HepG2 (cell line): ENCODE measurements at regions not wholly inside any gene's neighbourhood (a gene's known extent, or its start where the extent isn't known, plus 50 kb on each side); places are given as distances from the start of the nearest gene placed in this dataset.

Source experiments
- ATAC-seq: fragments of 200-7000 bp; cut with Tn5 transposase; 3 replicates; pipeline ENCODE4 v1.9.1; 2020; ENCODE audit warnings: mild to moderate bottlenecking, moderate library complexity
- BruUV-seq: library from RNA; stranded (reverse); fragments of 400-500 nt; replicated peaks from 2 replicates; lab custom pipeline; 2021; lab: Mats Ljungman, UMichigan
- CTCF ChIA-PET: fragments of 300-600 bp; formaldehyde crosslinking; extraction: SDS; loops from one replicate; lab custom pipeline; 2021; ENCODE audit warnings: low total read pairs, inconsistent platforms, low intra/inter-chr PET ratio; lab: Yijun Ruan, JAX
- POLR2A ChIA-PET: fragments of 350-600 bp; sonication (Branson Sonifier 250); formaldehyde crosslinking; loops from one replicate; lab custom pipeline; 2020; ENCODE audit warnings: antibody characterized with exemption, inconsistent platforms; lab: Yijun Ruan, JAX
- DNase-seq: peaks from one replicate; pipeline ENCODE4 v3.0.0-alpha.2; 2015; ENCODE audit warnings: low spot score
- FAIRE-seq: peaks from 3 replicates; lab custom pipeline; 2011; peaks lifted over from hg19 to GRCh38; lab: Jason Lieb, UNC
- H2AFZ ChIP-seq: one replicate; pipeline ENCODE4 v1.6.1; 2011; ENCODE audit warnings: low read length, inconsistent platforms
- H3K27ac ChIP-seq: fragments of 300-600 bp; 3 replicates; pipeline ENCODE4 v1.8.0; 2011; ENCODE audit warnings: mixed run types, mild to moderate bottlenecking, mixed read lengths, low read length, inconsistent platforms; ENCODE audit not compliant: insufficient read depth; ENCODE audit errors: extremely low read length
- H3K27me3 ChIP-seq, 2 experiments: fragments of 200-600 bp in 1 of 2; 2 replicates in 1 of 2; 3 replicates in 1 of 2; pipeline versions ENCODE4 v1.6.0 to v1.8.0; 2011; ENCODE audit warnings: low read length in 2 of 2, mild to moderate bottlenecking in 2 of 2, moderate library complexity in 2 of 2, inconsistent platforms in 1 of 2; ENCODE audit not compliant: insufficient read depth in 2 of 2, control insufficient read depth in 1 of 2
- H3K36me3 ChIP-seq, 2 experiments: fragments of 200-600 bp in 1 of 2; replicated peaks in 1 of 2; 2 replicates in 1 of 2; 3 replicates in 1 of 2; pipeline versions ENCODE4 v1.5.1 to v1.8.0; 2011; ENCODE audit warnings: low read length in 2 of 2, inconsistent platforms in 1 of 2; ENCODE audit not compliant: insufficient read depth in 2 of 2, control insufficient read depth in 1 of 2
- H3K4me1 ChIP-seq: 2 replicates; pipeline ENCODE4 v1.5.1; 2012; ENCODE audit warnings: low read length, inconsistent platforms; ENCODE audit not compliant: insufficient read depth
- H3K4me2 ChIP-seq: 2 replicates; pipeline ENCODE4 v1.6.0; 2011; ENCODE audit warnings: low read depth, low read length, inconsistent platforms
- H3K4me3 ChIP-seq, 3 experiments: fragments of 200-600 bp in 1 of 3; sonication (generic), shearing (Covaris generic) in 1 of 3; replicated peaks in 1 of 3; 2 replicates each; pipeline ENCODE4 v1.5.1; 2011 to 2016; ENCODE audit warnings: low read length in 3 of 3, inconsistent platforms in 2 of 3, low read depth in 2 of 3, mild to moderate bottlenecking in 2 of 3, control low read depth in 1 of 3, mixed read lengths in 1 of 3; ENCODE audit not compliant: insufficient read depth in 1 of 3
- H3K79me2 ChIP-seq: one replicate; pipeline ENCODE4 v1.6.1; 2011; ENCODE audit warnings: low read length, inconsistent platforms; ENCODE audit not compliant: insufficient read depth
- H3K9ac ChIP-seq: 2 replicates; pipeline ENCODE4 v1.6.0; 2011; ENCODE audit warnings: mild to moderate bottlenecking, low read depth, low read length, inconsistent platforms; ENCODE audit not compliant: insufficient read depth
- H3K9me3 ChIP-seq: 2 replicates; pipeline ENCODE4 v1.5.1; 2012; ENCODE audit warnings: mild to moderate bottlenecking, low read length
- H4K20me1 ChIP-seq: 2 replicates; pipeline ENCODE4 v1.6.0; 2011; ENCODE audit warnings: inconsistent platforms, mild to moderate bottlenecking, low read length, moderate library complexity; ENCODE audit not compliant: insufficient read depth
- BRF2 ChIP-seq: sonication (generic); formaldehyde crosslinking; IDR thresholded peaks from 2 replicates; pipeline ENCODE4 v1.8.1; 2022; ENCODE audit warnings: mild to moderate bottlenecking, missing genetic modification reagents
- HIVEP1 ChIP-seq: sonication (generic); formaldehyde crosslinking; IDR thresholded peaks from 2 replicates; pipeline ENCODE4 v1.4.0; 2020; ENCODE audit warnings: mild to moderate bottlenecking, missing genetic modification reagents
- KLF11 ChIP-seq: IDR thresholded peaks from 2 replicates; pipeline ENCODE4 v1.6.1; 2016; ENCODE audit warnings: missing compliant biosample characterization
- PHF21A ChIP-seq: sonication (generic); formaldehyde crosslinking; IDR thresholded peaks from 2 replicates; pipeline ENCODE4 v1.5.0; 2020; ENCODE audit warnings: mild to moderate bottlenecking, missing genetic modification reagents
- RXRB ChIP-seq: IDR thresholded peaks from 2 replicates; pipeline ENCODE4 v1.6.1; 2016; ENCODE audit warnings: borderline replicate concordance, missing genetic modification reagents, missing compliant biosample characterization
- THAP11 ChIP-seq: IDR thresholded peaks from 2 replicates; pipeline ENCODE4 v1.6.1; 2016; ENCODE audit warnings: missing biosample characterization, missing genetic modification reagents
- THYN1 ChIP-seq: sonication (generic); formaldehyde crosslinking; IDR thresholded peaks from 2 replicates; pipeline ENCODE4 v1.8.1; 2023; ENCODE audit warnings: low read depth, mild to moderate bottlenecking, moderate library complexity, missing genetic modification reagents, borderline replicate concordance
- ZFP36L1 ChIP-seq: sonication (generic); formaldehyde crosslinking; IDR thresholded peaks from 2 replicates; pipeline ENCODE4 v1.8.0; 2022; ENCODE audit warnings: mild to moderate bottlenecking, missing genetic modification reagents, moderate library complexity
- ZNF160 ChIP-seq: sonication (generic); formaldehyde crosslinking; IDR thresholded peaks from 2 replicates; pipeline ENCODE4 v1.8.0; 2022; ENCODE audit warnings: mild to moderate bottlenecking, inconsistent platforms, missing genetic modification reagents
- ZNF232 ChIP-seq: sonication (generic); formaldehyde crosslinking; IDR thresholded peaks from 2 replicates; pipeline ENCODE4 v1.4.0; 2020; ENCODE audit warnings: missing genetic modification reagents, borderline replicate concordance
- ZNF615 ChIP-seq: sonication (generic); formaldehyde crosslinking; IDR thresholded peaks from 2 replicates; pipeline ENCODE4 v1.5.0; 2020; ENCODE audit warnings: mild to moderate bottlenecking, missing genetic modification reagents, borderline replicate concordance
- ZNF629 ChIP-seq: sonication (generic); formaldehyde crosslinking; conservative IDR thresholded peaks from 2 replicates; pipeline ENCODE4 v1.5.0; 2020; ENCODE audit warnings: missing genetic modification reagents
- ZNF766 ChIP-seq: sonication (generic); formaldehyde crosslinking; IDR thresholded peaks from 2 replicates; pipeline ENCODE4 v1.5.0; 2020; ENCODE audit warnings: missing genetic modification reagents, borderline replicate concordance
- ZNF777 ChIP-seq: sonication (generic); formaldehyde crosslinking; IDR thresholded peaks from 2 replicates; pipeline ENCODE4 v1.4.0; 2020; ENCODE audit warnings: missing genetic modification reagents
- ZNF83 ChIP-seq: sonication (generic); formaldehyde crosslinking; IDR thresholded peaks from 2 replicates; pipeline ENCODE4 v1.4.0; 2020; ENCODE audit warnings: missing genetic modification reagents, mild to moderate bottlenecking, borderline replicate concordance
- ZNF883 ChIP-seq: sonication (generic); formaldehyde crosslinking; IDR thresholded peaks from 2 replicates; pipeline ENCODE4 v1.5.1; 2020; ENCODE audit warnings: mild to moderate bottlenecking, missing genetic modification reagents; ENCODE audit errors: not compliant biosample characterization
- WGBS: methylation state at CpG from one replicate; pipeline ENCODE4 v1.1.6; 2017; ENCODE audit warnings: low lambda C conversion rate; 5-methylcytosine and 5-hydroxymethylcytosine counted together
- in situ Hi-C: cut with HindIII; loops from 2 replicates; pipeline ENCODE4 v1.10.0; 2017; ENCODE audit warnings: low pct_unique_long_range_greater_than_20kb; ENCODE audit not compliant: extremely low pct_ligation_motif_present
- intact Hi-C: fragments of 100-400 bp; cut with micrococcal nuclease; formaldehyde crosslinking; loops from one replicate; pipeline ENCODE4 v1.10.0; 2022; ENCODE audit not compliant: unreplicated experiment
- TF ChIP-seq, protein P1 (sequence below): IDR thresholded peaks from 2 replicates; pipeline ENCODE4 v1.6.1; 2016; ENCODE audit warnings: low read depth, control low read depth
- TF ChIP-seq, protein P2 (sequence below): sonication (generic); formaldehyde crosslinking; IDR thresholded peaks from 2 replicates; pipeline ENCODE4 v1.4.0; 2020; ENCODE audit warnings: mild to moderate bottlenecking, missing genetic modification reagents, borderline replicate concordance

DNA sequence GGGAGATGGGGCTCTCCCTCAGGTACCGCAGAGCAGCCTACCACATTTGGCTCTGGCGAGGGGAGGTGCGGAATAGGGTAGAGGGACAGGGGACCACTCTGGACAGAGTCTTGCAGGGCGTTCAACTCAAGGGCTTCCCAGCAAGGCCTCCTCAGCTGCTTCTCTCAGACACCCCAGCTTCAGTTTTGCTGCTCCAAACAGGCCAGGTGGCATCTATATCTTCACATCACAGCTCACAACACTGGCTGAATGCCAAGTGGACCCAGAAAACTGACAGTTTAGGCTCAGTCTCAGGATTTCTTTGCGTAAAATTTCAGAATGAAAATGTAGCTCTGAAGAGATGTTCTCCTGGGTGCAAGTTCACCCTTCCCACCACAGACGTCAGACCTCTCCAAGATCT, 592.6 kb upstream of the ADAMTS16 start:
- Histone ChIP-seq H2AFZ (no peak overlapping the region), H3K9me3 (peaks cover 85% of the 10 kb centered on the region), H3K27ac (no peak overlapping the region), H3K4me3 (no peak overlapping the region), H3K79me2 (no peaks in the 10 kb centered on the region), H3K27me3 (no peaks in the 10 kb centered on the region), H3K4me2 (no peak overlapping the region), H3K36me3 (no peaks in the 10 kb centered on the region), H4K20me1 (no peaks in the 10 kb centered on the region), H3K4me1 (no peaks in the 10 kb centered on the region), H3K9ac (no peak overlapping the region)
- DNase-seq, result no peak
- FAIRE-seq, result no peak
- POLR2A ChIA-PET, result no interaction called here
- 33% methylated on average over 3 of the region's 6 CpGs for WGBS
- CTCF ChIA-PET, result no interaction called here
- intact Hi-C loops, result no loop called here
- BruUV-seq, result no TSS peak
- ATAC-seq, result no peak
- in situ Hi-C loops, result no loop called here
- no peak for TF ChIP-seq ZNF615 (CRISPR knock-in tag)
- no peak for TF ChIP-seq ZNF629 (CRISPR knock-in tag)
- no peak for TF ChIP-seq THYN1
- TF ChIP-seq, protein P1, sequence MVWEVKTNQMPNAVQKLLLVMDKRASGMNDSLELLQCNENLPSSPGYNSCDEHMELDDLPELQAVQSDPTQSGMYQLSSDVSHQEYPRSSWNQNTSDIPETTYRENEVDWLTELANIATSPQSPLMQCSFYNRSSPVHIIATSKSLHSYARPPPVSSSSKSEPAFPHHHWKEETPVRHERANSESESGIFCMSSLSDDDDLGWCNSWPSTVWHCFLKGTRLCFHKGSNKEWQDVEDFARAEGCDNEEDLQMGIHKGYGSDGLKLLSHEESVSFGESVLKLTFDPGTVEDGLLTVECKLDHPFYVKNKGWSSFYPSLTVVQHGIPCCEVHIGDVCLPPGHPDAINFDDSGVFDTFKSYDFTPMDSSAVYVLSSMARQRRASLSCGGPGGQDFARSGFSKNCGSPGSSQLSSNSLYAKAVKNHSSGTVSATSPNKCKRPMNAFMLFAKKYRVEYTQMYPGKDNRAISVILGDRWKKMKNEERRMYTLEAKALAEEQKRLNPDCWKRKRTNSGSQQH (CRISPR knock-in tag), result no peak
- TF ChIP-seq, protein P2, sequence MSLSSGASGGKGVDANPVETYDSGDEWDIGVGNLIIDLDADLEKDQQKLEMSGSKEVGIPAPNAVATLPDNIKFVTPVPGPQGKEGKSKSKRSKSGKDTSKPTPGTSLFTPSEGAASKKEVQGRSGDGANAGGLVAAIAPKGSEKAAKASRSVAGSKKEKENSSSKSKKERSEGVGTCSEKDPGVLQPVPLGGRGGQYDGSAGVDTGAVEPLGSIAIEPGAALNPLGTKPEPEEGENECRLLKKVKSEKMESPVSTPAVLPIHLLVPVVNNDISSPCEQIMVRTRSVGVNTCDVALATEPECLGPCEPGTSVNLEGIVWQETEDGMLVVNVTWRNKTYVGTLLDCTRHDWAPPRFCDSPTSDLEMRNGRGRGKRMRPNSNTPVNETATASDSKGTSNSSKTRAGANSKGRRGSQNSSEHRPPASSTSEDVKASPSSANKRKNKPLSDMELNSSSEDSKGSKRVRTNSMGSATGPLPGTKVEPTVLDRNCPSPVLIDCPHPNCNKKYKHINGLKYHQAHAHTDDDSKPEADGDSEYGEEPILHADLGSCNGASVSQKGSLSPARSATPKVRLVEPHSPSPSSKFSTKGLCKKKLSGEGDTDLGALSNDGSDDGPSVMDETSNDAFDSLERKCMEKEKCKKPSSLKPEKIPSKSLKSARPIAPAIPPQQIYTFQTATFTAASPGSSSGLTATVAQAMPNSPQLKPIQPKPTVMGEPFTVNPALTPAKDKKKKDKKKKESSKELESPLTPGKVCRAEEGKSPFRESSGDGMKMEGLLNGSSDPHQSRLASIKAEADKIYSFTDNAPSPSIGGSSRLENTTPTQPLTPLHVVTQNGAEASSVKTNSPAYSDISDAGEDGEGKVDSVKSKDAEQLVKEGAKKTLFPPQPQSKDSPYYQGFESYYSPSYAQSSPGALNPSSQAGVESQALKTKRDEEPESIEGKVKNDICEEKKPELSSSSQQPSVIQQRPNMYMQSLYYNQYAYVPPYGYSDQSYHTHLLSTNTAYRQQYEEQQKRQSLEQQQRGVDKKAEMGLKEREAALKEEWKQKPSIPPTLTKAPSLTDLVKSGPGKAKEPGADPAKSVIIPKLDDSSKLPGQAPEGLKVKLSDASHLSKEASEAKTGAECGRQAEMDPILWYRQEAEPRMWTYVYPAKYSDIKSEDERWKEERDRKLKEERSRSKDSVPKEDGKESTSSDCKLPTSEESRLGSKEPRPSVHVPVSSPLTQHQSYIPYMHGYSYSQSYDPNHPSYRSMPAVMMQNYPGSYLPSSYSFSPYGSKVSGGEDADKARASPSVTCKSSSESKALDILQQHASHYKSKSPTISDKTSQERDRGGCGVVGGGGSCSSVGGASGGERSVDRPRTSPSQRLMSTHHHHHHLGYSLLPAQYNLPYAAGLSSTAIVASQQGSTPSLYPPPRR (CRISPR knock-in tag), result no peak
- TF ChIP-seq BRF2, result no peak
- no peak for TF ChIP-seq ZNF160 (CRISPR knock-in tag)
- no peak for TF ChIP-seq KLF11 (CRISPR knock-in tag)
- TF ChIP-seq ZNF83 (CRISPR knock-in tag), result no peak
- no peak for TF ChIP-seq THAP11 (CRISPR knock-in tag)
- TF ChIP-seq ZNF232 (CRISPR knock-in tag), result no peak
- TF ChIP-seq HIVEP1 (CRISPR knock-in tag), result no peak
- no peak for TF ChIP-seq ZFP36L1 (CRISPR knock-in tag)
- TF ChIP-seq ZNF883 (CRISPR knock-in tag), result no peak
- no peak for TF ChIP-seq PHF21A (CRISPR knock-in tag)
- no peak for TF ChIP-seq ZNF766 (CRISPR knock-in tag)
- no peak for TF ChIP-seq RXRB (CRISPR knock-in tag)
- no peak for TF ChIP-seq ZNF777 (CRISPR knock-in tag)
